ENCODE measurements at regions not wholly inside any gene's neighbourhood (a gene's known extent, or its start where the extent isn't known, plus 50 kb on each side); places are given as distances from the start of the nearest gene placed in this dataset.

- intact Hi-C loops (cut with micrococcal nuclease), result no loop called here
- Histone ChIP-seq H3K4me3 (no peak overlapping the region), H3K36me3 (no peaks in the 10 kb centered on the region), H3K4me1 (no peaks in the 10 kb centered on the region), H3K9me3 (replicated peaks) (no peaks in the 10 kb centered on the region), H3K27ac (replicated peaks) (no peak overlapping the region), H3K27me3 (ENCODE audit: low read depth) (peaks cover 23% of the 10 kb centered on the region)
- TF ChIP-seq CTCF (IDR thresholded peaks at IDR 0.05; ENCODE audit: borderline replicate concordance), result no peak
- no peak for DNase-seq
Measured at GRCh38 chr3:193879099-193879863, 256.7 kb upstream of the HES1 start.

- H3K36me3 ChIP-seq, result no peaks in the 10 kb centered on the region
- H3K4me3 ChIP-seq, result no peak overlapping the region
- DNase-seq, result no peak
- H3K4me1 ChIP-seq, result no peaks in the 10 kb centered on the region
- peaks cover 23% of the 10 kb centered on the region for H3K27me3 ChIP-seq (ENCODE audit: low read depth)
- H3K9me3 ChIP-seq (replicated peaks), result no peaks in the 10 kb centered on the region
- intact Hi-C loops (cut with micrococcal nuclease), result no loop called here
- H3K27ac ChIP-seq (replicated peaks), result no peak overlapping the region
- TF ChIP-seq CTCF (IDR thresholded peaks at IDR 0.05; ENCODE audit: borderline replicate concordance), result no peak
Measured at GRCh38 chr3:193879864-193880242, 256.1 kb upstream of the HES1 start.

- H3K4me1 ChIP-seq, result no peaks in the 10 kb centered on the region
- peaks cover 10% of the 10 kb centered on the region for H3K9me3 ChIP-seq (replicated peaks)
- H3K27ac ChIP-seq (replicated peaks), result no peak overlapping the region
- no peak for DNase-seq
- peaks cover 23% of the 10 kb centered on the region for H3K27me3 ChIP-seq (ENCODE audit: low read depth)
- H3K4me3 ChIP-seq, result no peak overlapping the region
- no peaks in the 10 kb centered on the region for H3K36me3 ChIP-seq
- intact Hi-C loops (cut with micrococcal nuclease), result no loop called here
- TF ChIP-seq CTCF (IDR thresholded peaks at IDR 0.05; ENCODE audit: borderline replicate concordance), result no peak
Measured at GRCh38 chr3:193882091-193882490, 253.9 kb upstream of the HES1 start.

GRCh38 chr3:193883551-193883950 lies 252.4 kb upstream of the HES1 start:
- H3K9me3 ChIP-seq (replicated peaks), result peaks cover 10% of the 10 kb centered on the region
- no peak overlapping the region for H3K4me3 ChIP-seq
- H3K27ac ChIP-seq (replicated peaks), result no peak overlapping the region
- no peak for TF ChIP-seq CTCF (IDR thresholded peaks at IDR 0.05; ENCODE audit: borderline replicate concordance)
- no peaks in the 10 kb centered on the region for H3K4me1 ChIP-seq
- H3K27me3 ChIP-seq (ENCODE audit: low read depth), result peaks cover 21% of the 10 kb centered on the region
- H3K36me3 ChIP-seq, result no peaks in the 10 kb centered on the region
- no peak for DNase-seq
- intact Hi-C loops (cut with micrococcal nuclease), result no loop called here

GRCh38 chr3:193884027-193884426 lies 251.9 kb upstream of the HES1 start:
- DNase-seq, result no peak
- no peak overlapping the region for H3K27ac ChIP-seq (replicated peaks)
- H3K36me3 ChIP-seq, result no peaks in the 10 kb centered on the region
- intact Hi-C loops (cut with micrococcal nuclease), result no loop called here
- no peaks in the 10 kb centered on the region for H3K4me1 ChIP-seq
- H3K4me3 ChIP-seq, result no peak overlapping the region
- no peak for TF ChIP-seq CTCF (IDR thresholded peaks at IDR 0.05; ENCODE audit: borderline replicate concordance)
- H3K27me3 ChIP-seq (ENCODE audit: low read depth), result peaks cover 17% of the 10 kb centered on the region
- peaks cover 10% of the 10 kb centered on the region for H3K9me3 ChIP-seq (replicated peaks)

All from left ventricle myocardium inferior (tissue), 1 donor.